GM13976 (cell line): ENCODE measurements at regions not wholly inside any gene's neighbourhood (a gene's known extent, or its start where the extent isn't known, plus 50 kb on each side); places are given as distances from the start of the nearest gene placed in this dataset.
"Not testable (repeated sequence)": the region's sequence is repeated elsewhere in the genome, so short reads cannot be mapped to it uniquely, and the experiment has no call there.

Experiments
- DNase-seq: peaks from one replicate; pipeline ENCODE4 v3.0.0; 2012; ENCODE audit warnings: low spot score
- CTCF ChIP-seq: IDR thresholded peaks from 2 replicates; pipeline ENCODE4 v1.5.1; 2012; ENCODE audit warnings: borderline replicate concordance, mild to moderate bottlenecking; ENCODE audit not compliant: insufficient read depth; ENCODE audit errors: extremely low read depth, missing control alignments, control extremely low read depth
- in situ Hi-C: fragments of 300-500 bp; cut with MboI; formaldehyde crosslinking; loops from one replicate; pipeline ENCODE4 v1.12.0; 2022; ENCODE audit warnings: low sequenced_read_pairs, mixed read lengths, inconsistent platforms; ENCODE audit not compliant: unreplicated experiment

DNA sequence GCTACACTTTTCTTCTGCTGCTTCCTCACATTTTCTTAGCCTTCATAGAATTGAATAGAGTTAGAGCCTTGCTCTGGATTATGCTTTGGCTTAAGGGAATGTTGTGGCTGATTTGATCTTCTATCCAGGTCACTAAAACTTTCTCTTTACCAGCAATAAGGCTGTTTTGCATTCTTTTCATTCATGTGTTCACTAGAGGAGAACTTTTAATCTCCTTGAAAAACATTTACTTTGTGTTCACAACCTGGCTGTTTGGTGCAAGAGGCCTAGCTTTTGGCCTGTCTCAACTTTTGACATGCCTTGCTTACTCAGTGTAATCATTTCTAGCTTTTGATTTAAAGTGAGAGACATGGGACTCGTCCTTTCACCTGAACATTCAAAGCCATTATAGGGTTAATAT is 87.7 kb upstream of the RAB40AL start:
- in situ Hi-C loops, result no loop called here
- no peak for TF ChIP-seq CTCF

DNA sequence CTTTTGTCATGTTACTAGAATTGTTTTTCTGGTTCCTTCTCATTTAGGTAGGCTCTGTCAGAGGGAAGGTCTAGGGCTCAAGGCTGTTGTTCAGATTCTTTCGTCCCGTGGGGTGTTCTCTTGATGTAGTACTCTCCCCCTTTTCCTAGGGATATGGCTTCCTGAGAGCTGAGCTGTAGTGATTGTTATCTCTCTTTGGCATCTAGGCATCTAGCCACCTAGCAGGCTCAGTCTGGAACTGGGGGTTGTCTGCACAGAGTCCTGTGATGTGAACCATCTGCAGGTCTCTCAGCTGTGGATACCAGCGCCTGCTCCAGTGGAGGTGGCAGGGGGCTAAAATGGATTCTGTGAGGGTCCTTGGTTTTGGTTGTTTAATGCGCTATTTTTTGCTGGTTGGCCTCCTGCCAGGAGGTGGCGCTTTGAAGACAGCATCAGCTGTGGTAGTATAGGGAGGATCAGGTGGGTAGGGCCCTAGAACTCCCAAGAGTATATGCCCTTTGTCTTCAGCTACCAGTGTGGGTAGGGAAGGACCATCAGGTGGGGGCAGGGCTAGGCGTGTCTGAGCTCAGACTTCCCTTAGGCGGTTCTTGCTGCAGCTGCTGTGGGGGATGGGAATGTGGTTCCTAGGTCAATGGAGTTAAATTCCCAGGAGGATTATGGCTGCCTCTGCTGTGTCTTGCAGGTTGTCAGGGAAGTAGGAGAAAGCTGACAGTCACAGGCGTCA is 78.1 kb upstream of the RAB40AL start:
- in situ Hi-C loops, DNase-seq: not testable (repeated sequence)

More for the DNA sequence above, 87.7 kb upstream of the RAB40AL start:
- DNase-seq, result no peak

- DNase-seq, result no peak
- TF ChIP-seq CTCF, result no peak
- in situ Hi-C loops, result no loop called here
Observed at GRCh38 chrX:102859550-102859871, 77.6 kb upstream of the RAB40AL start.

DNA sequence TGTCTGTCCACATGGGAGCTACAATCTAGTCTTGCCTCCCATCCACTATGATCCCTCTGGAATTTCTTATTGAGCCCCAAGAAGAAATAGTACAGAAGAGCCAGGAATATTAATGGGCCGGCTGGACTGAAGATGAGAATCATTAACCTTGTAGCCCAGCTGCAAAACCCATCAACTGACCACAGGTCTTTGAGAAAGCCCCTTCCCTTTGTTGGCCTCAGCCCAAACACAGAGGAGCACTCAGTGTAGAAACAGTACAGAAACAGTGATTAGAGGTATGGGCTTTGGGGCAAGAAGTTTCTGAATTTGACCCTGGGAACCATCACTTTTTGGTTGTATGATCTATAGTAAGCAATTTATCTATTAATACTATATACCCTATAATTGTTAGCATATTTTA is 76.8 kb upstream of the RAB40AL start:
- no peak for TF ChIP-seq CTCF
- in situ Hi-C loops, result no loop called here
- DNase-seq, result no peak

GRCh38 chrX:102863735-102864134 is 73.3 kb upstream of the RAB40AL start:
- in situ Hi-C loops, result no loop called here
- peak; percentile 82 for TF ChIP-seq CTCF
- peak; percentile 43 for DNase-seq

DNA sequence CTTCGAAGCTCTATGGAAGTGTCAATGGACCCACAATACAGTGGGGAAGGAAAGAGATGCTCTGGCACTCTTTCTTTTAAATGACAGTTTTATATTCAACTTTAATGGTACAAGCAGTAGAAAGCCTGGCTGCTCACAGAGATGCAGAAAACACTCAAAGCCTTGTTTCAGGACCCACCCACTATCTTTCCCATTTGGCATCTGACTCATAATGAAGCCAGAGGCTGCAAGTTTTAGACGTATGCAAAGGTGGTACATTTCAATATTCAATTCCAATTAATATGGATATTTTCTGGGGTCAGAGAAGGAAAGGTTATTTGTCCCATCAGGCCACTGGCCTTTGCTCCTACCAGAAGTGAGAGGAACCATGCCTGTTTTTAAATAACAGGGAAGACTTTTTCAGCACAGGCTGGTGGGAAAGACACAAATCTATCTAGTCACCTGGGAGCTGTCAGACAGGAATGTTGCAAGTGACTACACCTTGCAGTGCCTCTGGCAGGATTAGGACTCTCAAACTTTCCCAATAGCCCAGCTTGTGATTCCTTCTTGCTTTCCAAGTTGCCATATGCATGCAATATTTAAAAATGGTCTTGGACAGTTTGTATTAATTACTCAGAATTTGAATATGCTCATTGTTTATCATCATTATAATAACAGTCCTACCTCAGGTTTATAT is 70.0 kb upstream of the RAB40AL start:
- in situ Hi-C loops, result no loop called here
- no peak for DNase-seq
- TF ChIP-seq CTCF, result no peak

DNA sequence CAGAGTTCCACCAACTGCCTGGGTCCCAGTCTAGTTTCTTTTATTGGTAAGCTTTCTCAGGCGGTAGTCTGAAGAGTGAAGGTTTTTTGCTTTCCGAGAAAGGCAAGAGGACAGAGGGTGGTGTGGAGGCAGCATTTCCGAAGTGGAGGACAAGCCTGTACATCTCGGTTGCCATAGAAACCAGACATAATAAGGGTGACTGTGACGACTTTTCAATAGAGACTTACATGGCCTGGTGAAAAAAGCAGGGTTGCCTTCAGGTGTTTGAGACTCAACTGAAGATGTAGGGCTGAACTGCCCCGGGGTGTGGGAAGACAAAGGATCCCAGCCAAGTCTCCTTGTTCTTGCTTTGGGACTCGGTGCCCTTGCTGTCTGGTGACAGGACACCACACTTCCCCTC is 53.6 kb upstream of the RAB40AL start:
- no peak for TF ChIP-seq CTCF
- DNase-seq, result no peak

More for the DNA sequence above, 53.6 kb upstream of the RAB40AL start:
- in situ Hi-C loops, result no loop called here
